CD4-positive, alpha-beta T cell (primary cell): ENCODE measurements at regions not wholly inside any gene's neighbourhood (a gene's known extent, or its start where the extent isn't known, plus 50 kb on each side); places are given as distances from the start of the nearest gene placed in this dataset.
"Not testable (repeated sequence)": the region's sequence is repeated elsewhere in the genome, so short reads cannot be mapped to it uniquely, and the experiment has no call there.

Experiments used
- ATAC-seq: fragments of 200-7000 bp; cut with Tn5 transposase; one replicate; pipeline ENCODE4 v1.10.0; 2022; ENCODE audit warnings: mild to moderate bottlenecking; ENCODE audit not compliant: poor library complexity
- CTCF ChIA-PET: fragments of 350-600 bp; sonication (Branson Sonifier 250); formaldehyde crosslinking; loops from one replicate; lab custom pipeline; 2021; ENCODE audit warnings: antibody characterized with exemption, inconsistent platforms; lab: Charles Lee
- POLR2A ChIA-PET: fragments of 350-600 bp; sonication (Branson Sonifier 250); formaldehyde crosslinking; loops from one replicate; lab custom pipeline; 2021; ENCODE audit warnings: antibody characterized with exemption, inconsistent platforms; lab: Charles Lee
- DNase-seq, 14 experiments: peaks; one replicate each; pipeline ENCODE4 v3.0.0-alpha.2; 2013 to 2020; ENCODE audit warnings: mixed read lengths in 2 of 14
- H3K27ac ChIP-seq, 2 donors: one replicate each; pipeline versions ENCODE4 v1.5.1 to v1.7.0; 2013; ENCODE audit warnings: low read length in 2 of 2, low read depth in 1 of 2, mild to moderate bottlenecking in 1 of 2
- H3K27me3 ChIP-seq, 2 experiments: 1 replicate in 1 of 2; 2 replicates in 1 of 2; pipeline versions ENCODE4 v1.6.1 to v1.7.0; 2013; ENCODE audit warnings: low read length in 2 of 2, control low read depth in 1 of 2, mild to moderate bottlenecking in 1 of 2, moderate library complexity in 1 of 2; ENCODE audit not compliant: insufficient read depth in 2 of 2, control insufficient read depth in 1 of 2
- H3K36me3 ChIP-seq: one replicate; pipeline ENCODE4 v1.6.1; 2013; ENCODE audit warnings: low read length, control low read depth; ENCODE audit not compliant: insufficient read depth
- H3K4me1 ChIP-seq: one replicate; pipeline ENCODE4 v1.6.1; 2013; ENCODE audit warnings: low read length, control low read depth; ENCODE audit not compliant: insufficient read depth
- H3K4me3 ChIP-seq: one replicate; pipeline ENCODE4 v1.5.1; 2013; ENCODE audit warnings: mild to moderate bottlenecking, low read length, moderate library complexity
- H3K9me3 ChIP-seq, 2 experiments: 1 replicate in 1 of 2; 2 replicates in 1 of 2; pipeline versions ENCODE4 v1.6.1 to v1.7.0; 2013; ENCODE audit warnings: low read length in 2 of 2, mild to moderate bottlenecking in 2 of 2, control low read depth in 1 of 2, moderate library complexity in 1 of 2; ENCODE audit not compliant: control insufficient read depth in 1 of 2, insufficient read depth in 1 of 2
- H3K27ac Mint-ChIP-seq: one replicate; pipeline ENCODE4 v1.8.0; 2020; ENCODE audit warnings: mixed read lengths
- H3K27me3 Mint-ChIP-seq: one replicate; pipeline ENCODE4 v1.8.0; 2021; ENCODE audit warnings: mixed read lengths
- H3K36me3 Mint-ChIP-seq: one replicate; pipeline ENCODE4 v1.8.0; 2021; ENCODE audit warnings: low read depth, mixed read lengths
- H3K4me1 Mint-ChIP-seq: one replicate; pipeline ENCODE4 v1.8.0; 2021; ENCODE audit warnings: low read depth, mixed read lengths
- H3K4me3 Mint-ChIP-seq: one replicate; pipeline ENCODE4 v1.8.0; 2020; ENCODE audit warnings: mild to moderate bottlenecking, mixed read lengths
- H3K9me3 Mint-ChIP-seq: one replicate; pipeline ENCODE4 v1.8.0; 2020; ENCODE audit warnings: mixed read lengths
- CTCF ChIP-seq: fragments of 200-600 bp; IDR thresholded peaks from one replicate; pipeline ENCODE4 v1.8.0; 2022; ENCODE audit warnings: antibody characterized with exemption, mild to moderate bottlenecking
- intact Hi-C, 2 experiments: fragments of 100-400 bp; cut with DNase I in 1 of 2; cut with micrococcal nuclease in 1 of 2; formaldehyde crosslinking; loops; one replicate each; pipeline versions ENCODE4 v1.15.1 to v1.9.0; 2023 to 2025; cut with DNase I, micrococcal nuclease

DNA sequence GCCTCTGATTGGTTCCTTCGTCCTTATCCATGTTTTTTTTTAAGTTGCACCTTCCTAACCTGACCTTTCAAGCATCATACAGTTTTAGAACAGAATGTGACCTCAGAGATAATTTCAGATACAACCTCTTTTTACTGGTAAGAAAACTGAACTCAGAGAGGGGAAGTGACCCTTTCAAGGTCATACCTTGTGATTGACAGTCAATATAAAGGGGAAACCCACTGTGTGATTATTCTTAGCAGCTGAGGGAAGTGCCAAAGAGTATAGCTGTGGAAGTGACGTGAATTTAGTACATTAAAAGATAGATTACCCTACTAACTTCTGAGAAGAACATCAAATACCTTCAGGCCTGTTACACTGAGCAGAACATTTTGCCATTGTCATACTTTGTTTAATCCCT lies 319.4 kb downstream of the NEK10 start:
- no peak overlapping the region for H3K4me3 Mint-ChIP-seq
- H3K27me3 ChIP-seq = no peaks in the 10 kb centered on the region
- ChIA-PET POLR2A (no interaction called here), CTCF (no interaction called here)
- intact Hi-C loops = no loop called here
- H3K36me3 Mint-ChIP-seq = no peaks in the 10 kb centered on the region
- H3K27ac ChIP-seq = no peak overlapping the region
- no peaks in the 10 kb centered on the region for H3K4me1 ChIP-seq
- no peaks in the 10 kb centered on the region for H3K4me1 Mint-ChIP-seq
- no peaks in the 10 kb centered on the region for H3K36me3 ChIP-seq
- no peaks in the 10 kb centered on the region for H3K27me3 Mint-ChIP-seq
- no peak overlapping the region for H3K27ac Mint-ChIP-seq
- TF ChIP-seq CTCF = no peak
- DNase-seq = no peak
- H3K9me3 Mint-ChIP-seq = peaks cover 20% of the 10 kb centered on the region
- no peak for ATAC-seq
- H3K9me3 ChIP-seq = peaks cover 3 to 8% of the 10 kb centered on the region in 2 experiments
- H3K4me3 ChIP-seq = no peak overlapping the region

GRCh38 chr3:27051527-27051926 lies 317.7 kb downstream of the NEK10 start:
- H3K36me3 ChIP-seq = not testable (repeated sequence)
- peaks cover 24% of the 10 kb centered on the region for H3K9me3 Mint-ChIP-seq

DNA sequence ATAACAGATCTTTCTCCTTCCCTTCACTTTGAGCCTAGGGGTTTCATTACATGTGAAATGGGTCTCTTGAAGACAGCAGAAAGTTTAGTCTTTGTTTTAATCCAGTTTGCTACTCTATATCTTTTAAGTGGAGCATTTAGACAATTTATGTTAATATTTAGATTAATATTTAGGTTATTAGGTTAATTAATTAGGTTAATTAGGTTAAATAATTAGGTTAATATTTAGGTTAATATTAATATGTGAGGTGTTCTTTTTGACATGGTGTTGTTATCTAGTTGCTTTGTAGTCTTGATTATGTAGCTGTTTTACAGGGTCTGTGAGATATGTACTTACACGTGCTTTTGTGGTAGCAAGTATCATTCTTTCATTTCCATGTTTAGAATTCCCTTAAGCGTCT lies 312.9 kb downstream of the NEK10 start:
- Mint-ChIP-seq H3K36me3 (no peaks in the 10 kb centered on the region), H3K27me3 (peaks cover 3% of the 10 kb centered on the region), H3K9me3 (peaks cover 18% of the 10 kb centered on the region), H3K4me1 (no peaks in the 10 kb centered on the region), H3K4me3 (no peak overlapping the region), H3K27ac (no peak overlapping the region)
- H3K36me3 ChIP-seq = no peaks in the 10 kb centered on the region
- POLR2A ChIA-PET = no interaction called here
- CTCF ChIA-PET = no interaction called here
- intact Hi-C loops = no loop called here
- peaks cover 0 to 5% of the 10 kb centered on the region in 2 experiments for H3K9me3 ChIP-seq
- no peak overlapping the region for H3K4me3 ChIP-seq
- no peak for TF ChIP-seq CTCF
- no peak for DNase-seq
- ATAC-seq = no peak
- no peaks in the 10 kb centered on the region for H3K27me3 ChIP-seq
- H3K4me1 ChIP-seq = no peaks in the 10 kb centered on the region
- H3K27ac ChIP-seq = no peak overlapping the region

More at GRCh38 chr3:27051527-27051926, 317.7 kb downstream of the NEK10 start:
- DNase-seq, H3K4me3 ChIP-seq, H3K27me3 ChIP-seq, H3K9me3 ChIP-seq, H3K4me1 Mint-ChIP-seq, H3K4me3 Mint-ChIP-seq, ATAC-seq, POLR2A ChIA-PET, H3K27me3 Mint-ChIP-seq, intact Hi-C loops, H3K4me1 ChIP-seq, H3K27ac Mint-ChIP-seq, H3K27ac ChIP-seq, CTCF ChIA-PET, H3K36me3 Mint-ChIP-seq: not testable (repeated sequence)

GRCh38 chr3:27059489-27059888 lies 309.7 kb downstream of the NEK10 start:
- H3K36me3 ChIP-seq = no peaks in the 10 kb centered on the region
- POLR2A ChIA-PET = no interaction called here
- Mint-ChIP-seq H3K27me3 (peaks cover 14% of the 10 kb centered on the region), H3K9me3 (peaks cover 4% of the 10 kb centered on the region), H3K36me3 (no peaks in the 10 kb centered on the region), H3K4me3 (no peak overlapping the region), H3K27ac (no peak overlapping the region), H3K4me1 (no peaks in the 10 kb centered on the region)
- no peaks in the 10 kb centered on the region for H3K9me3 ChIP-seq
- intact Hi-C loops = no loop called here
- no peak overlapping the region for H3K27ac ChIP-seq
- CTCF ChIA-PET = no interaction called here
- TF ChIP-seq CTCF = no peak
- H3K4me1 ChIP-seq = no peaks in the 10 kb centered on the region
- DNase-seq = no peak
- H3K27me3 ChIP-seq = no peaks in the 10 kb centered on the region
- no peak overlapping the region for H3K4me3 ChIP-seq
- no peak for ATAC-seq
